MCF 10A (cell line): ENCODE measurements at regions not wholly inside any gene's neighbourhood (a gene's known extent, or its start where the extent isn't known, plus 50 kb on each side); places are given as distances from the start of the nearest gene placed in this dataset.

Experiments used
- BruUV-seq: library from RNA; stranded (reverse); fragments of 400-500 nt; replicated peaks from 2 replicates; lab custom pipeline; 2021; lab: Mats Ljungman, UMichigan
- CTCF ChIA-PET: fragments of 300-600 bp; sonication (Branson Sonifier 250); formaldehyde crosslinking; extraction: SDS; loops from one replicate; lab custom pipeline; 2021; ENCODE audit warnings: antibody characterized with exemption, inconsistent platforms; lab: Yijun Ruan, JAX
- POLR2A ChIA-PET: fragments of 300-600, 350-650 bp; sonication (Branson Sonifier 250); formaldehyde crosslinking; extraction: SDS; loops from one replicate; lab custom pipeline; 2020; ENCODE audit warnings: antibody characterized with exemption, inconsistent platforms; lab: Yijun Ruan, JAX
- DNase-seq: peaks from one replicate; pipeline ENCODE4 v3.0.0-alpha.2; 2018; ENCODE audit not compliant: unreplicated experiment
- H3K27ac Mint-ChIP-seq: one replicate; pipeline ENCODE4 v1.8.0; 2022; ENCODE audit warnings: mild to moderate bottlenecking, low read depth, mixed read lengths; ENCODE audit not compliant: unreplicated experiment
- H3K27me3 Mint-ChIP-seq: one replicate; pipeline ENCODE4 v1.8.0; 2022; ENCODE audit warnings: mixed read lengths; ENCODE audit not compliant: insufficient read depth, unreplicated experiment
- H3K36me3 Mint-ChIP-seq: one replicate; pipeline ENCODE4 v1.8.0; 2022; ENCODE audit warnings: mild to moderate bottlenecking, moderate library complexity, mixed read lengths; ENCODE audit not compliant: insufficient read depth, unreplicated experiment
- H3K4me1 Mint-ChIP-seq: one replicate; pipeline ENCODE4 v1.8.0; 2022; ENCODE audit warnings: mixed read lengths; ENCODE audit not compliant: insufficient read depth, unreplicated experiment
- H3K4me3 Mint-ChIP-seq: one replicate; pipeline ENCODE4 v1.8.0; 2022; ENCODE audit warnings: mild to moderate bottlenecking, moderate library complexity, mixed read lengths; ENCODE audit not compliant: unreplicated experiment
- H3K9me3 Mint-ChIP-seq: one replicate; pipeline ENCODE4 v1.8.0; 2022; ENCODE audit warnings: mixed read lengths; ENCODE audit not compliant: unreplicated experiment
- intact Hi-C: fragments of 100-400 bp; cut with micrococcal nuclease; formaldehyde crosslinking; loops from 2 replicates; pipeline ENCODE4 v1.14.1; 2022
- TF ChIP-seq, protein P1 (sequence below): fragments of 200-600 bp; IDR thresholded peaks from one replicate; pipeline ENCODE4 v1.8.0; 2022; ENCODE audit warnings: antibody characterized with exemption, mild to moderate bottlenecking; ENCODE audit not compliant: unreplicated experiment

GRCh38 chr9:78781681-78782080, 484.8 kb downstream of the PSAT1 start:
- H3K27ac Mint-ChIP-seq, result no peak overlapping the region
- H3K4me1 Mint-ChIP-seq, result no peaks in the 10 kb centered on the region
- no peaks in the 10 kb centered on the region for H3K36me3 Mint-ChIP-seq
- H3K27me3 Mint-ChIP-seq, result no peaks in the 10 kb centered on the region
- ChIA-PET CTCF (interaction anchor here (0.7 kb wide), 1 partner anchor 54 kb away, joined by 3 read pairs; no protein-coding TSS in a partner anchor), POLR2A (no interaction called here)
- peak; percentile 13 for DNase-seq
- intact Hi-C loops, result loop anchor here (1.0 kb wide), 2 partner anchors 179 to 342 kb away; no protein-coding TSS in a partner anchor
- no peak overlapping the region for H3K4me3 Mint-ChIP-seq
- TF ChIP-seq, protein P1, sequence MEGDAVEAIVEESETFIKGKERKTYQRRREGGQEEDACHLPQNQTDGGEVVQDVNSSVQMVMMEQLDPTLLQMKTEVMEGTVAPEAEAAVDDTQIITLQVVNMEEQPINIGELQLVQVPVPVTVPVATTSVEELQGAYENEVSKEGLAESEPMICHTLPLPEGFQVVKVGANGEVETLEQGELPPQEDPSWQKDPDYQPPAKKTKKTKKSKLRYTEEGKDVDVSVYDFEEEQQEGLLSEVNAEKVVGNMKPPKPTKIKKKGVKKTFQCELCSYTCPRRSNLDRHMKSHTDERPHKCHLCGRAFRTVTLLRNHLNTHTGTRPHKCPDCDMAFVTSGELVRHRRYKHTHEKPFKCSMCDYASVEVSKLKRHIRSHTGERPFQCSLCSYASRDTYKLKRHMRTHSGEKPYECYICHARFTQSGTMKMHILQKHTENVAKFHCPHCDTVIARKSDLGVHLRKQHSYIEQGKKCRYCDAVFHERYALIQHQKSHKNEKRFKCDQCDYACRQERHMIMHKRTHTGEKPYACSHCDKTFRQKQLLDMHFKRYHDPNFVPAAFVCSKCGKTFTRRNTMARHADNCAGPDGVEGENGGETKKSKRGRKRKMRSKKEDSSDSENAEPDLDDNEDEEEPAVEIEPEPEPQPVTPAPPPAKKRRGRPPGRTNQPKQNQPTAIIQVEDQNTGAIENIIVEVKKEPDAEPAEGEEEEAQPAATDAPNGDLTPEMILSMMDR, result no peak
- BruUV-seq, result no TSS peak
- no peaks in the 10 kb centered on the region for H3K9me3 Mint-ChIP-seq

- TF ChIP-seq, protein P1, result no peak
- DNase-seq, result no peak
- H3K27ac Mint-ChIP-seq, result no peak overlapping the region
- H3K4me3 Mint-ChIP-seq, result no peak overlapping the region
- no TSS peak for BruUV-seq
- POLR2A ChIA-PET, result no interaction called here
- CTCF ChIA-PET, result no interaction called here
- H3K36me3 Mint-ChIP-seq, result no peaks in the 10 kb centered on the region
- H3K4me1 Mint-ChIP-seq, result no peaks in the 10 kb centered on the region
- H3K9me3 Mint-ChIP-seq, result no peaks in the 10 kb centered on the region
- intact Hi-C loops, result no loop called here
- H3K27me3 Mint-ChIP-seq, result no peaks in the 10 kb centered on the region
These were observed 485.3 kb downstream of the PSAT1 start for GRCh38 chr9:78782234-78782633.

DNA sequence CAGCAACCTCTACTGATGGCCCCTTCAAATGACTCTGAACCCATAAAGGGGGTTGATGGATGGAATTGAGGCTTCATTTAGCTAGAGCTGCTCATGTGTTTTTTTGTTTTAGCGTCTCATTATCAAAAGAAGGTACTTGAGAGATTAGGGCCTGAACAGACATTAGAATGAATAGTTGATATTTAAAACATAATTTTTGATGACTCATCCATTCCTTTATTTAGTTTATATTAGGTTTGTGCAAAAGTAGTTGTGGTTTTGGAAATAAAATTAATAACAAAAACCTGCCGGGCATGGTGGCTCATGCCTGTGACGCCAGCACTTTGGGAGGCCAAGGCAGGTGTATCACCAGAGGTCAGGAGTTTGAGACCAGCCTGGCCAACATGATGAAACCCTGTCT, 485.9 kb downstream of the PSAT1 start:
- no peak overlapping the region for H3K4me3 Mint-ChIP-seq
- no peak for DNase-seq
- no peaks in the 10 kb centered on the region for H3K4me1 Mint-ChIP-seq
- no peak overlapping the region for H3K27ac Mint-ChIP-seq
- TF ChIP-seq, protein P1, result no peak
- H3K27me3 Mint-ChIP-seq, result no peaks in the 10 kb centered on the region
- intact Hi-C loops, result no loop called here
- no TSS peak for BruUV-seq
- no peaks in the 10 kb centered on the region for H3K9me3 Mint-ChIP-seq
- ChIA-PET POLR2A (no interaction called here), CTCF (no interaction called here)
- no peaks in the 10 kb centered on the region for H3K36me3 Mint-ChIP-seq

DNA sequence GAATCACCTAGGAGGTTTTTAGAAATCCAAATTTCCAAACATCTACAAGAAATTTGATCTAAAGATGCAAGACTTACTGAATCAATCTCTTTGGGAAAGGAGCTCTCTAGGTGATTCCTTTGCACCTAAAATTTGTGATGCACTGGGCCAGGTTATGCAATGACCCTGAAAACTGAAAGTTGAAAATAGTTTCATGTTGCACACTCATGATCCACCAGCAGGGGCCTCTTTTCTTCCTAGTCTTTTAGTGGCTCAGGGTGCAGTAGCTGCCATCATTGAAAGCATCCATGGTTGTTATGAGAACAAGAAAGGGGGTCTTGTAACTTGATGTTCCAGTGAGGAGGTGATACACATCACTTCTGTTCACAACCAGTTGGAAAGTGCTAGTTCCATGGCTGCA, 486.8 kb downstream of the PSAT1 start:
- POLR2A ChIA-PET, result no interaction called here
- Mint-ChIP-seq H3K4me1 (no peaks in the 10 kb centered on the region), H3K4me3 (no peak overlapping the region), H3K27me3 (no peaks in the 10 kb centered on the region), H3K9me3 (no peaks in the 10 kb centered on the region), H3K27ac (no peak overlapping the region), H3K36me3 (no peaks in the 10 kb centered on the region)
- TF ChIP-seq, protein P1, result peak; percentile 11
- peak; percentile 21 for DNase-seq
- no TSS peak for BruUV-seq
- CTCF ChIA-PET, result interaction anchor here (0.6 to 1.0 kb wide), 2 partner anchors 12 to 60 kb away, joined by 4 to 5 read pairs; no protein-coding TSS in a partner anchor
- intact Hi-C loops, result no loop called here
